NCI-H146 (cell line): ENCODE measurements at regions not wholly inside any gene's neighbourhood (a gene's known extent, or its start where the extent isn't known, plus 50 kb on each side); places are given as distances from the start of the nearest gene placed in this dataset.

Experiments
- DNase-seq: peaks from one replicate; lab custom pipeline; 2025; lab: John Stamatoyannopoulos, UW

DNA sequence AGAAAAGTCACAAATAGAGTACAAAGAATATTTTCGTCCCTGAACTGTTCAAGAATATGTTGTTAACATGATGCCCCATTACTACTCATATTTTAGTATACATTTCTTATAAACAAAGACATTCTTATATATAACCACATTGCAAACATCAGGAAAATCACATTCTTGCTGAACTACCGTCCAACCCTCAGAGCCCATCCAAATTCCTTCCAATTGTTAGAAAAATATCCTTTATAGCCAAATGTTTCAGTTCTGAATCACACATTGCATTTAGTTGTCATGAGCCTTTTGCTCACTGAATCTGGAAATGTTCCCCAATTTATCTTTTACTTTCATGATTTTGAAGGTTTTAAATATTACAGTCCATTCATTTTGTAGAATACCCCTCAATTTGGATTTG is 467.8 kb upstream of the ARGLU1 start:
- no peak for DNase-seq

DNA sequence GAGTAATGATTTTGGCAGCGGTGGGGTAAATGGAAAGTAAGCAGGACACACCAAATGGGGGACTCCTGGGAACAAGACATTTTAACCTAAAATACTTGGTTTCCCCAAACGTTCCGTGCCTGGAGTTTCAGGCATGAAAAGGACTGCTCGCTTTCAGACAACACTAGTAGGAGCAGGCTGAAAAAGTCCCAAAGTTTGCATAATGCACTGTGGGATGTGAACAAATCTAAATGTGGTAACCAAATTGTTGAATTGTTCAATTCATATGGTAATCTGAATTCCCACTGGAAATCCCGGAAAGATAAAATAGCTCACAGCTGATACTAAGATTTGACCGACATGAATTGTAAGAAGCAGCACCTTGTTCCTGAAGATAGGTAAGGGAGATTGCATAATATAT is 467.2 kb upstream of the ARGLU1 start:
- no peak for DNase-seq

DNA sequence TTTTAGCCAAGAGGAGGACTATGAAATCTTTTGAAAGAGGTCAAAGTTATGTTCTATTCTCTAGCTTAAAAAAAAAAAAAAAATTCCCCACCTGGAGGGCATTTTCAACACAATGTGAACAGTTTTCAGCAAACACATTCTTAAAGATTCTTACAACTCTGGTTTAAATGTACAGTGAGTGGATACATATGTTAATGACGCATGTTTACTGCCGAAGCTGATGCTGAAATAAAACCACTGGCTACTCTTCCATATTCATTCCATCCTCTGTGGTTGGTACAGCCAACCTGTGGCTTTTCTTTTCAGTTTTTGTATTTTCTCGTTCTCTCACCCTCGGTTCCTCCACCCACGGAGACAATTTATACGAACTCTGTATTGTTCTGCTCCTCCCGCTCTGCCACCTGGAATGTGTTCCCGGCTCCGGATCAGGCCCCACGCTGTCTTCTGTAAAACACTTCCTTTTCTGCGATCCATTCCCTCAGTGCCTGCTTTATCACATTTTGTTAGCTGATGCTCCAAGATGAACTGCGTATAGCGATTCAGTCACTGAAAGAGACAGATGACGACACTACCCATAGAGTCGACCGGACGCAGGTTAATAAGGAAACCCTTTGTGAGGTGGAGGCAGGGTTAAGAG is 466.4 kb upstream of the ARGLU1 start:
- DNase-seq: no peak

DNA sequence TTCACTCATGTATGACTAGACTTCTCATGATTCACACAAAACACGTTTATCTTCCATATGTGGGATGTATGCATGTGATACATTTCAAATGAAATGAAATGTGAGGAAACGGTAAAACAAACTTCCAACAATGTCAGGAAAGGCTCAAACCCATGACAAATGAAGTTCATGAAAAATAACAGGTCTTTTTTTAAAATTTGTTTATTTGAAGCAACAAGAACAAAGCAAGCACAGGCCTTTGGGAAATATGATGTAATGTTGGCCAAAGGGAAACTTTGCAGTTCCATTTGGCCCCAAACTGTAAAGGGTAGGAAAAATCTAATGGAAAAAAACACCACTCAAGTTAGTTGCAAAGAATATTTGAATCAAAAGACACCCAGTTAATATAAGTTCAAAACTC is 463.8 kb upstream of the ARGLU1 start:
- DNase-seq: no peak

DNA sequence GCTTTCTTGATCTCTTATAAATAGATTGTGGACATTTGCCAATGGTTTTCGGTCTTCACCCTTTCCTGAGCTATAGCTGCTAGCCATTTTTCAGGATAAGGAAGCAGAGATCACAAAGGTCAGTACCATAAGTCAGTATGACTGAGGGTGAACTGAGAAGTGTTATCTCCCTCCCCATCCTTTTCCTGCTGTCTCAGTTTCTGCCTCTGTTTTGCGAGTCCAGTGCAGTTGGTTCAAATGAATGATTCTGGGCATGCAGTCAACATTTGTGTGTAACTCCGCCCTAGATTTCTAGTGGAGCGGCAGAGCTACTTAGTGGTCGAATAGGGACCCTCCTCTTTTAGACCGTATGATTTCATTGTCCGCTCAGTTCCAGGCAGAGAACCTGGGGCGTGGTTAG is 460.8 kb upstream of the ARGLU1 start:
- no peak for DNase-seq

DNA sequence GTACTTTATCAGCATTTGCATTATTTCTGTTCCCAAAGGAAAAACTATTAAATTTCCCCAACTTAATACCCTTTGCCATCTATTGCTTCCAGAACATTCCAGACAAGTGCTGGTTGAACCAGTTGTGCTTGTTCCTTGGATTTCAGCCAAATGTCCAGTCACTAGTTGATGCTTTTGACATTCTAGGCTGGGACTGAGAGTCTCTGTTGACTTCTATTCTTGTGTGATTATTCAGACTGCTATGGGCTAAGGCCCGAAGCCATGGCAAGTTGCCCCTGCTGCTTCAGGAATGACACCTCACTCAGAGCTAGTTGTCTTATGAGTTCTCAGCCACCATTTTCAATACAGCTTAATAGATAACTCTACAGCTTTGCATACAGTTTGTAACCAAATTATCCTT is 458.1 kb upstream of the ARGLU1 start:
- no peak for DNase-seq

DNA sequence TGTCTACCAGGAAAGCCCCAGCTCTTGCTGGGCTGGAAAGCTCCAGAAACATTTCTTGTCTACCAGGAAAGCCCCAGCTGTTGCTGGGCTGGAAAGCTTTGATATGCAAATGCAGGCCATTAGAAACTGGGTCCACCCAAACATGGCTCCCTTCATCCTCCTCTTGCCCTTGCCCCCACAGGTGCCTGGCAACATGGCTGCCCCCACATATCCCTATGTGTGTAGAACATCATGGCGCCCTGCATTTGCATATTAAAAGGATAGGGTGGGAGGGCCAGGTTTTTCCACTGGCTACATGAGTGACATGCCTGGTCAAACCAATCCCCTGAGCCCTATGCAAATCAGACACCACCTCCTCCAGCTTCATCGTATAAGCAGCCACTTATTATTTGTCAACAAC is 455.4 kb upstream of the ARGLU1 start:
- DNase-seq: no peak

DNA sequence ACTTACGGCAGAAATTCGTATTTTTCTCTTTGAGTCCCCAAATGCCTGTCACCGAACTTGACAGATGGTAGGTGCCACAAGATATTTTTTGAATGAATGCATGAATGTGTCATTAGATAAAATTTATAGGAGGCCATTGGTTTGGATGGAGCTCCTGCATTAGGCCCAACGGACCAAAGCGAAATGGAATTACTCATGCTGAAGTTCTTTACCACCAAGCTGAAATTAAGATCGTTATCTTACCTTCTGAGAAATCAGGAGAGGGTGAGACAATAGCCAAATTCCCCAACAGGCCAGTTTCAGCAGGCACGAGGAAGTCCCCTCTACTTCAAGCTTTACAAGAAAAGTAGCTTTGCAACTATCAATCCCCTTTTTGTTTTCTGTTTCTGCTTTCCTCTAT is 452.5 kb upstream of the ARGLU1 start:
- DNase-seq: no peak

DNA sequence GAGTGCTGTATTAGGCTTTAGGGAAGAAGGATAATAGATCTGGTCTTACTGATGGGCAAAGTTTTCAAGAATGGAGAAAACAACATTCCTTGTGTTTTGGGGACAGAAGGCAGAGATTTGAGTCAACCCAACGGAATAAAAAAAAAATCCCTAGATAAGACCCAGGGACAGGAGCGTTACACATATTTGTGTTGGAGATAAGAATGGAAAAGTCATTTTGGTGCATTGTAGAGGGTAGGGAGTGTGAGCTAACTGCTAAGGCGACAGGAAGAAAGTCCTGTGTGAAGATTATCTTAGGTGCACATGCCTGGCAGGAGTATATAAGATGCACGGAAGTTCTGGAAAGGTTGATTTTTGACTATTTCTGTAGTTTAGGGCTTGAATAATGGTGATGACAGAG is 450.3 kb upstream of the ARGLU1 start:
- no peak for DNase-seq

DNA sequence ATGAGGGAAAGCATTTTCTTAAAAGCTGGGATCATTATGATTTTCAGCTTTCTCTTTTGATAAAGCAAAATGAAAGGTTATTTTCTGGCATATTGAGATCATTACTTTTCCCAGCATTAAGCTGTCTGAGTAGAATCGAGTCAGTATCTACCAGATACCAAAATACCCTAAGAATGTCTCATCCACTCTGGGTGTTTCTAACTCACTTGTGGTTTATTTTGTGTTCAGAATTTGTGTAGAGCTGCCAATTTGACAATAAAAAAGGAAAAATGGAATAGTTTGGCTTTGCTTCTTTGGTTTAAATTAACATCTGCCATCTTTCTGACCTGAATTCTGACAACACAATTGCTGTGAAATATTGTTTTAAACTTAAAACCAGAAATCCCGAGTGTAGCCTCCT is 438.7 kb upstream of the ARGLU1 start:
- no peak for DNase-seq

DNA sequence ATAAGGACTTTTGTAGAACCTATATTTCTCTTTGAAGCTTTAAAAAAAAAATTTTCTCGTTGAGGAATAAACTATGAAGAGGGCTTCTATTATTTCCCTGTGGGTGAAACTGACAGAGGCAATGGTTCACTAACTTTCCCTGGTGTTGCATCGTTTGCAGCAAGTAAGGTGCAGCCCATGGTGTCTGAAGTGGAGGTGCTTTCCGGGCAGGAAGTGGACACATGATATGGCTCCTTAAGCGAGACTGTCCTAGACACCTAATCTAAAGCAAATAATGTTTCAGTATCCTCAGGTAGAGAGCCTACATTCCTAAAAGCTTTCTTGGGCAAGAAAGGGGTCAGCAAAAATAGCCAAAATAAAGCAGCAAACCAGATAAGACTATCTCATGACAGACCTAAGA is 437.6 kb upstream of the ARGLU1 start:
- DNase-seq: no peak

DNA sequence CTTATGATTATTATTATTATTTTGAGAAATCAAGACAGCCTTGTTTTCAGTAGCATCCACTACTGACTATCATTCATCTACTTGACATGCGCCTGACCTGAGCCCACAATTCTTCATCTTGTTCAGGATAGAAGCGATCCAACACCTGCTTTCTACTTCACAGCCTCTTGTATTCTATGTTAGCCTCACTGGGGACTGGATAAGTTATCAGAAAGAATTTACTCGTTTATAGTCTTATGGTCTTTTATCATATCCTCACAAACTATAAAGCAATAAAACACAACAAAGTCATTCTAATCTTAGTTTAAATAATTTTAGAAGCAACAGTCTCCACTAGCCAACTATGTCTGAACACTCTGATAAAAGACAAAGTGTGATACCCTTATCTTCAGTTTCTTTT is 436.0 kb upstream of the ARGLU1 start:
- no peak for DNase-seq

DNA sequence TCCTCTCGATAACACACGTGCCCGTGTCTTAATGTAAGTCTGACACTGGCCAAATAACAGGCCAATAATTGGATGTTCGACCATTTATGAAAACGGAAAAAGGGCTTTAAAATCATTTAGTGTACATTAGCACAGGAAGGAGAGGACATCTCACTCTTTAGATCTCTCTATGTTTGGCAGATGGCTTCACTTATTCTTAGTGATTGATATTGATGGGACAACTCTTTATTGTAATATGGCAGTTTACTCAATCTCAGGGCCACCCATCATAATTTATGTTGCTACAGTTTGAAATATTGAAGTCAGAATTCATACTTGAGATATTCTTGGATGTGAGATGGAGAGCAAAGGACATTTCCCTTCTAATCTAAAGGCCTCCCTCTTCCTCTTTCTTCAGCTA is 430.7 kb upstream of the ARGLU1 start:
- DNase-seq: no peak

DNA sequence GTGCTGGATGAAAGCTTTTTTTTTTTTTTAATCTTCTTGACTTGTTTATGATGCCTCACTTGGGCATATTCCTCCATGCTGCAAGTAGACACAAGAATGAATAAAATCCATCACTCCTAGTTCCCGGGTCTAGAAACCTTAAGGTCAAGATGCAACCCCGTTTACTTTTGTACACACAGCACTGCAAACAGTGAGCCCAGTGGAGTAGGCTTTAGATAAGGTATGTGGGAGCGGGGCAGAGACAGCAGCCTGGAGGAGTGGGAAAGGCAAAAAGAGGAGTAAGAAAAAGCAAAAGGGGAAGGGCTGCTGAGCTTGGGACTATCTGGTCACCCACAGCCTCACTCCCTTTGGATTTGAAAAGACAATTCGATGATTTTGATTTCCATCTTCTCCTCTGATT is 429.8 kb upstream of the ARGLU1 start:
- no peak for DNase-seq

DNA sequence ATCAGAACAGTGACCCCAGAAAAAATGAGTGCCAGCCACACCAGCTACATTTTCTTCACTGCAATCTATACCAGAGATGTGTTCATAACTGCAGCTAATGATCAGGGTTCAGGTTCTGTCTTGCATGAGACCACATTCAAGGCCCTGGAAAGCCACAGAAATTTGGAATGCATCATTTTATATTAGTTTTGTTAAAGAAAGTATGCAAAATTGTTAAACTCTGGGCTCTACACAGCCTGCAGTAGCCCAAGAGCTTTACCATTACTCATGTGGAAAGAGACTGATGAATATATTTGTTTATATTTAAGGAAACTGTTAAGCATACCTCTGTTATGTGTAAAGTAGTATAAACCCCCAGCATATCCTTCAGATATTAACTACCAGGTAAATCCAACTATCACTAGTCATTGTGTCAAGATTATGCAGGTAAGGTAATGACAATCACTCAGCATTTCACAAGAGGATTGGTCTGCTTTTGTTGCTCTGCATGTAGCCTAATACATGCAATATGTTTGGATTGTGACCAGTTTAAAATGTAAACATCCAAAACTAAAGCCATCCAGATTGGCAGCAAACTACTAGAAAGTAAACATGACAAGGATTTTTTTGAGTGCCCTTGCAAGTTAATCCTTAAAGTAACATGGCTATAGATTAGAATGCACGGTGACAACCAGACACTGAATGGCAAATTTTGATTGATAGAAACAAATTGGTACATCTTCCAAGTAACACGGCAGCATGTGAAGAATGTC is 429.1 kb upstream of the ARGLU1 start:
- no peak for DNase-seq

DNA sequence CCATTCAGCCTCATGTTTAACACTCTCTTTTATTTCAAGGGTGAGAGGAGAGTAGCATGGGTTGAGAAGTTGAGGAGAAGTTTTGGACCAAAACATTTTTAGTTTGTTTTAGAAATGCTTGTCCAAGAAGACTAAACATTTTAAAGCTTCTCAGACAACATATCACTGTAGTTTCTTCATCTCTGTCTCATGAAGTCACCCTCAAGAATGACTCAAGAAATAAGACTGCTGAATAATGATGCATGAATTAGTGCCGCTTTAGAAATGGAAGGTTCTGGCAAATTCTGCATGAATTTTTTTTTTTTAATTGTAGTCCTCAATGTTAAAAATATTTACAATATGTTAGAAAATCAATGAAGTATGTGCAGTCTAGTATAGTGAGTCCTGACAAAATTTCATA is 422.7 kb upstream of the ARGLU1 start:
- DNase-seq: no peak

DNA sequence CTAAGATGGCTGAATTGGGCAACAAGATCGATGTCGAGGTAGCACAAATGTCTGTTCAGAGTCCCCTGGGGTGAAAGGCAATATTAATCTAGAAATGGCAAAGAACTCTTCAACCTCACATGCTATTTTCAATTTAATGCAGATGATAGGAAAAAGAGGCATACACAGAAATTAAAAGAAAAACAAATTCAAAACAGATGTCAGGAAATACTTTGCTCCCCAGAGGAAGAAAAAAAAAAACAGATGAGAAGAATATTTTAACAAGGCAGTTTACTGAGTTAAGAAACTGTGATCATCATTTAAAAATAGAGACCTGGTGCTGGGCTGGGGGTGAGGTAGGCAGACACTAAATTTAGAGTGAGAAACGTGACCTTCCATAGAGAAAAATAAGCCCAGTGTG is 421.9 kb upstream of the ARGLU1 start:
- DNase-seq: no peak

DNA sequence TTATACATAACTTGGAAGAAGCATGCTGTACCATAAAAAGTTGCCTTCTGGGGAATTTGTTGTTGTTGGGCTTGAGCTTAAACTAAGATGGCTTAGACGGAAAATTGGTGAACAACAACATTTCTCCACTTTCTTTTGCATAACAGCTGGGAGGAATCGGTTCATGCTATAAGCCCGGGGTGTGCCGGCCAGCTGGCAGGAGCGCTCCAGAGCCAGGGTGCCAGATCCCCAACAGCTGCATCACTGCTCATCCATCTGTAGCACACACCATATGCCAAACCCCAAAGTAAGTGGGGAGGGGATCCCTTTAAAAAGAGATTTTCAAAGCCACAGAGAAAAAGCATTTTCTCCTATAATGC is 419.5 kb upstream of the ARGLU1 start:
- DNase-seq: no peak

DNA sequence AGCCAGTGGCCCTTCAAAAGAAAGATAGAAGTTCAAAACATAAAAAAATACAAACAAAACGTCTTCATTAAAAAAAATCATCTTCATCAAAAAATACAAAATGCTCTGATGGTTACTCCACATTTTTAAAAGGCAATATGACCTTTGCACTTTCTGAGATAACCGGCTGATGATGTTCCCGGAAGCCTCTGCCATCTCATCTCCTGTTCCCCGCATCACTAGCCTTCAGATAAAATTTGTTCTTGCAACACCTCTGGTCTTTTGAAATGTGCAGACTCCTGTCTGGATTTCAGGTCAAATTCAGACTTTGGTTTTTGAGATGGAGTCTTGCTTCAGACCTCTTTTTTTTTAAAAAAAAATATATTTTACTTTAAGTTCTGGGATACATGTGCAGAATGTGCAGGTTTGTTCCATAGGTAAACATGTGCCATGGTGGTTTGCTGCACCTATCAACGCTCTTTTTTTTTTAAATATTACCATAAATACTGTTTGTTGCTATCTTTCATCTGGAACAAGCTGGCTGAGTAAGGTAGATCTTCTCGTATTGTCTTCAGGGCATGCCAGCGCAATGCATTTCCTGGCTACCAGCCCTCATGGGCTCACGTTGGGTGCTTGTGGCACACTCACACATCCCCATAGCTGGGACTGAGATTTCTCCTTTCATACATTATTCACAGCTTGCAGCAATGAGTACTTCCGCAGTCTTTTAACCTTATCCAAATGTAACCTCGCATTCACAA is 418.9 kb upstream of the ARGLU1 start:
- no peak for DNase-seq

DNA sequence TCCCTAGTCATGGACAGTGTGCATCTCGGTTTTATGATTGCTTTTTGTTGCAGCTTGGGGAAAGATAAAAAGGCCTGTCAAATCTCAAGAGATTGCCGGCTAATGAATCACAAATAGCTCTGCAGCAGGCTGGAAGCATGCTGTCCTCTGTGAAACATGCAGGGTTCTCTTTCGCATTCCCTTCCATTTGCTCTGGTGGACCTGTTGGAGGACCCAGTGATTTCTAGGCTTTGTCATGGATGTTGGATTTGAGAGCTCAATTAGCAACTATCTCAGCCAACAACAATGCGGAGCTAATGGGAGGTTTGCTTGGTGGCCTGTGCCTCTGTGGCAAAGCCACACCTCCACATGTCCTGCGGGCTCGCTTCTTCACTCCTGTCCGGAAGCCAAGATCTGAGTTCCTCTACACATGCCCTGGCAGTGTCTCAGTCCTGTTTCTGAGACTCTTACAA is 418.1 kb upstream of the ARGLU1 start:
- no peak for DNase-seq

DNA sequence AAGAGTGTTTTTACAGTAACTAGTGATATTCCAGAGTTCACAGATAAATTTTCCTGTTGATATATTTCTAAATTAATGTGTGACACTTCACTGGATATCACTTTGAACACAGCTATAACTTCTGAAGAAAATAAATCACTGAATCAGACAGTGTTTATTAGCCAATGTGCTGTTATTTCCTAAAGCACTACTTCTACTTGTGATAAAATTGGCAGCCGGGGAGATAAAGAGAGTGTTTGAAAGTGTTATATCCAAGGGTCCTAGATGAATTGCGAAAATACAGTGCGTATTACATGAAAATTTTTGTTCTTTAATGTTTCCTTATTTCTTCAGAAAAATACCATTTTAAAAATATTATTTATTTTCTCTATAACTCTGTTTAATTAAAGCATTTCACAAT is 417.5 kb upstream of the ARGLU1 start:
- no peak for DNase-seq

DNA sequence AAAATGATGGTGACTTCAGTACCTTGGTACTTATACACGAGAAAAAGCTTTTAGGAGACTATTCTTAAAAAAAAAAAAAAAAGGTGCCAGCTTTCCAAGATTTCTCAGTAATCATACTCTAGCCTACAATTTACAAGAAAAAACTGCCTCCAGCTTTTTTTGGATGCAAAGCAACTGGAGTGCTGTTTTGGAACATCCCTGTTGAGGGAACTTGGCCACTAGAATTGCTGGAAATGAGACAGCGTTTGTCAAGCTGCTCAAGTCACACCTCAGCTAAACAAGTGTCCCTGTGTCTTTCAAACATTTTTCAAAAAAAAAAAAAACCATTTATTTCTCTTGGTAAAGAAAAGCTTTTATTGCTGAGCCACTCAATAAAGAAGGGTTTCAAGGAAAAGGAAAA is 413.1 kb upstream of the ARGLU1 start:
- no peak for DNase-seq

DNA sequence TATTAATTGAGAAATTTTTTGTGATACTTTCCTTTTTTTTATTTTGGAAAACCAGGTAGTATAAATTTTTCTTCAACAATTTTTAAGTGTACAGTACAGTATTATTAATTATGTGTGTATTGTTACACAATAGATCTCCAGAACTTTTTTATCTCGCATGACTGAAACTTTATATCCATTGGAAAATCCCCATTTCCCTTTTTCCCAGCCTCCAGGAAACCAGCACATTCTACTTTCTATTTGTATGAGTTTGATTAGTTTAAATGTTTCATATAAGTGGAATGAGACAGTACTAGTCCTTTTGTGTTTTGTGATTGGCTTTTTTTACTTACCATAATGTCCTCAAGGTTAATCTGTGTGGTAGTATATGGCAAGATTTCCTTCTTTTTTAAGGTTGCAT is 399.5 kb upstream of the ARGLU1 start:
- no peak for DNase-seq

DNA sequence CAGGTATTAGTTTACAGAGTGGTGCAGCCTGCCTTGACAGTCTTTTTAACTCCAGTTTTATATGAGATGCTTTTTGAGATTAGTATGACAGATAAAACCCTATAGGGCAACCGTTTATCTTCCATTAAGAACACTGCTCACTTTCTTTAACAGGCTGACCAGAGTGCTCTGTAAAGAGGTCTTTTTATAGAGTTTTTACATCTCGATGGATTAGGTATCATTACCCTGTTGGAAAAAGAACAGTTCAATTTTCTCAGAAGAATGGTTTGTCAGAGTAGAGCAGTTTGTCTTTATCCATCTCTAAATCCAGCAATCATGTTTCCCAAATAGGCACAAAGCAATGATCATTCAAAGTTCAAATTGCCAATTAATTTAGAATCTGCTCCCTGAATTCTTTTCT is 395.2 kb upstream of the ARGLU1 start:
- no peak for DNase-seq
